HepG2 (cell line): ENCODE measurements at regions not wholly inside any gene's neighbourhood (a gene's known extent, or its start where the extent isn't known, plus 50 kb on each side); places are given as distances from the start of the nearest gene placed in this dataset.

Experiments used
- ATAC-seq: fragments of 200-7000 bp; cut with Tn5 transposase; 3 replicates; pipeline ENCODE4 v1.9.1; 2020; ENCODE audit warnings: mild to moderate bottlenecking, moderate library complexity
- BruUV-seq: library from RNA; stranded (reverse); fragments of 400-500 nt; replicated peaks from 2 replicates; lab custom pipeline; 2021; lab: Mats Ljungman, UMichigan
- CTCF ChIA-PET: fragments of 300-600 bp; formaldehyde crosslinking; extraction: SDS; loops from one replicate; lab custom pipeline; 2021; ENCODE audit warnings: low total read pairs, inconsistent platforms, low intra/inter-chr PET ratio; lab: Yijun Ruan, JAX
- POLR2A ChIA-PET: fragments of 350-600 bp; sonication (Branson Sonifier 250); formaldehyde crosslinking; loops from one replicate; lab custom pipeline; 2020; ENCODE audit warnings: antibody characterized with exemption, inconsistent platforms; lab: Yijun Ruan, JAX
- DNase-seq: peaks from one replicate; pipeline ENCODE4 v3.0.0-alpha.2; 2015; ENCODE audit warnings: low spot score
- FAIRE-seq: peaks from 3 replicates; lab custom pipeline; 2011; peaks lifted over from hg19 to GRCh38; lab: Jason Lieb, UNC
- H2AFZ ChIP-seq: one replicate; pipeline ENCODE4 v1.6.1; 2011; ENCODE audit warnings: low read length, inconsistent platforms
- H3K27ac ChIP-seq: fragments of 300-600 bp; 3 replicates; pipeline ENCODE4 v1.8.0; 2011; ENCODE audit warnings: mixed run types, mild to moderate bottlenecking, mixed read lengths, low read length, inconsistent platforms; ENCODE audit not compliant: insufficient read depth; ENCODE audit errors: extremely low read length
- H3K27me3 ChIP-seq, 2 experiments: fragments of 200-600 bp in 1 of 2; 2 replicates in 1 of 2; 3 replicates in 1 of 2; pipeline versions ENCODE4 v1.6.0 to v1.8.0; 2011; ENCODE audit warnings: low read length in 2 of 2, mild to moderate bottlenecking in 2 of 2, moderate library complexity in 2 of 2, inconsistent platforms in 1 of 2; ENCODE audit not compliant: insufficient read depth in 2 of 2, control insufficient read depth in 1 of 2
- H3K36me3 ChIP-seq, 2 experiments: fragments of 200-600 bp in 1 of 2; replicated peaks in 1 of 2; 2 replicates in 1 of 2; 3 replicates in 1 of 2; pipeline versions ENCODE4 v1.5.1 to v1.8.0; 2011; ENCODE audit warnings: low read length in 2 of 2, inconsistent platforms in 1 of 2; ENCODE audit not compliant: insufficient read depth in 2 of 2, control insufficient read depth in 1 of 2
- H3K4me1 ChIP-seq: 2 replicates; pipeline ENCODE4 v1.5.1; 2012; ENCODE audit warnings: low read length, inconsistent platforms; ENCODE audit not compliant: insufficient read depth
- H3K4me2 ChIP-seq: 2 replicates; pipeline ENCODE4 v1.6.0; 2011; ENCODE audit warnings: low read depth, low read length, inconsistent platforms
- H3K4me3 ChIP-seq, 3 experiments: fragments of 200-600 bp in 1 of 3; sonication (generic), shearing (Covaris generic) in 1 of 3; replicated peaks in 1 of 3; 2 replicates each; pipeline ENCODE4 v1.5.1; 2011 to 2016; ENCODE audit warnings: low read length in 3 of 3, inconsistent platforms in 2 of 3, low read depth in 2 of 3, mild to moderate bottlenecking in 2 of 3, control low read depth in 1 of 3, mixed read lengths in 1 of 3; ENCODE audit not compliant: insufficient read depth in 1 of 3
- H3K79me2 ChIP-seq: one replicate; pipeline ENCODE4 v1.6.1; 2011; ENCODE audit warnings: low read length, inconsistent platforms; ENCODE audit not compliant: insufficient read depth
- H3K9ac ChIP-seq: 2 replicates; pipeline ENCODE4 v1.6.0; 2011; ENCODE audit warnings: mild to moderate bottlenecking, low read depth, low read length, inconsistent platforms; ENCODE audit not compliant: insufficient read depth
- H3K9me3 ChIP-seq: 2 replicates; pipeline ENCODE4 v1.5.1; 2012; ENCODE audit warnings: mild to moderate bottlenecking, low read length
- H4K20me1 ChIP-seq: 2 replicates; pipeline ENCODE4 v1.6.0; 2011; ENCODE audit warnings: inconsistent platforms, mild to moderate bottlenecking, low read length, moderate library complexity; ENCODE audit not compliant: insufficient read depth
- CEBPB ChIP-seq: IDR thresholded peaks from 2 replicates; pipeline ENCODE4 v1.6.1; 2011; ENCODE audit warnings: low read depth, low read length, improper control_type of control experiment, borderline replicate concordance
- EZH2 ChIP-seq: conservative IDR thresholded peaks from 2 replicates; pipeline ENCODE4 v1.6.1; 2012; ENCODE audit warnings: mild to moderate bottlenecking, low read depth, low read length, moderate library complexity
- FOXA3 ChIP-seq: IDR thresholded peaks from 2 replicates; pipeline ENCODE4 v1.6.1; 2016; ENCODE audit warnings: missing genetic modification reagents, missing compliant biosample characterization
- KLF13 ChIP-seq: sonication (generic); formaldehyde crosslinking; IDR thresholded peaks from 2 replicates; pipeline ENCODE4 v1.4.0; 2020; ENCODE audit warnings: mild to moderate bottlenecking, missing genetic modification reagents
- MBNL3 ChIP-seq: fragments of 250-450 bp; sonication (Bioruptor Pico); conservative IDR thresholded peaks from 2 replicates; pipeline ENCODE4 v1.8.0; 2022; ENCODE audit warnings: mild to moderate bottlenecking, inconsistent platforms
- TFDP2 ChIP-seq: sonication (generic); formaldehyde crosslinking; IDR thresholded peaks from 2 replicates; pipeline ENCODE4 v1.4.0; 2020; ENCODE audit warnings: missing genetic modification reagents
- ZNF737 ChIP-seq: sonication (generic); formaldehyde crosslinking; IDR thresholded peaks from 2 replicates; pipeline ENCODE4 v1.5.0; 2020; ENCODE audit warnings: missing genetic modification reagents, mild to moderate bottlenecking, borderline replicate concordance
- WGBS: methylation state at CpG from one replicate; pipeline ENCODE4 v1.1.6; 2017; ENCODE audit warnings: low lambda C conversion rate; 5-methylcytosine and 5-hydroxymethylcytosine counted together
- in situ Hi-C: cut with HindIII; loops from 2 replicates; pipeline ENCODE4 v1.10.0; 2017; ENCODE audit warnings: low pct_unique_long_range_greater_than_20kb; ENCODE audit not compliant: extremely low pct_ligation_motif_present
- intact Hi-C: fragments of 100-400 bp; cut with micrococcal nuclease; formaldehyde crosslinking; loops from one replicate; pipeline ENCODE4 v1.10.0; 2022; ENCODE audit not compliant: unreplicated experiment
- TF ChIP-seq, protein P1 (sequence below): sonication (generic); formaldehyde crosslinking; IDR thresholded peaks from 2 replicates; pipeline ENCODE4 v1.9.0; 2022; ENCODE audit warnings: missing genetic modification reagents, mild to moderate bottlenecking, borderline replicate concordance

- TF ChIP-seq ZNF737 (CRISPR knock-in tag) (no peak), TFDP2 (CRISPR knock-in tag) (no peak), KLF13 (CRISPR knock-in tag) (no peak), MBNL3 (CRISPR knock-in tag) (no peak)
- TF ChIP-seq, protein P1, sequence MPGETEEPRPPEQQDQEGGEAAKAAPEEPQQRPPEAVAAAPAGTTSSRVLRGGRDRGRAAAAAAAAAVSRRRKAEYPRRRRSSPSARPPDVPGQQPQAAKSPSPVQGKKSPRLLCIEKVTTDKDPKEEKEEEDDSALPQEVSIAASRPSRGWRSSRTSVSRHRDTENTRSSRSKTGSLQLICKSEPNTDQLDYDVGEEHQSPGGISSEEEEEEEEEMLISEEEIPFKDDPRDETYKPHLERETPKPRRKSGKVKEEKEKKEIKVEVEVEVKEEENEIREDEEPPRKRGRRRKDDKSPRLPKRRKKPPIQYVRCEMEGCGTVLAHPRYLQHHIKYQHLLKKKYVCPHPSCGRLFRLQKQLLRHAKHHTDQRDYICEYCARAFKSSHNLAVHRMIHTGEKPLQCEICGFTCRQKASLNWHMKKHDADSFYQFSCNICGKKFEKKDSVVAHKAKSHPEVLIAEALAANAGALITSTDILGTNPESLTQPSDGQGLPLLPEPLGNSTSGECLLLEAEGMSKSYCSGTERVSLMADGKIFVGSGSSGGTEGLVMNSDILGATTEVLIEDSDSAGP (CRISPR knock-in tag), result no peak
Observed at GRCh38 chr13:85417807-85418206, 381.4 kb downstream of the SLITRK6 start (continued).

DNA sequence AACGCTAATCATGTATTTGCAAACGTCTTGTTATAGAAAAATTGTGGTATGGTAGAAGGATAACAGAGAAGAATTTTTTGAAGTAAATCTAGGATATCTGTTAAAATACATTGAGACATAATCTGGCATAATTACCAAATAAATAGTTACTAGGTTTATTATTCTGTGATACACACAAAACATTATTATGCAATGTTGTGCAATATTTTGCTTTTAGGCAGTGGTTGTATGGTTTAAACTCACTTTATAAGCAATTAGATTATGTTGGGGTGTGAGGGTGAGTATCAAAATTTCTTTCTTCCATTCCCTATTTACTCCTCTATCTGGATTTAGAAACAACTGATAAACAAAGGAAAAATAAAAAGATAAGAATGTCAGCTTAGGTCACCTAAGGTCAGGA is 385.6 kb downstream of the SLITRK6 start:
- intact Hi-C loops (no loop called here), in situ Hi-C loops (no loop called here)
- Histone ChIP-seq H3K4me3 (no peak overlapping the region), H3K36me3 (no peaks in the 10 kb centered on the region), H3K4me1 (no peaks in the 10 kb centered on the region), H3K27me3 (no peaks in the 10 kb centered on the region), H3K9me3 (no peaks in the 10 kb centered on the region), H4K20me1 (no peaks in the 10 kb centered on the region), H3K4me2 (no peak overlapping the region), H2AFZ (no peak overlapping the region), H3K79me2 (no peaks in the 10 kb centered on the region), H3K27ac (no peak overlapping the region), H3K9ac (no peak overlapping the region)
- BruUV-seq, result no TSS peak
- CTCF ChIA-PET, result no interaction called here
- DNase-seq (no peak), FAIRE-seq (no peak), ATAC-seq (no peak)
- POLR2A ChIA-PET, result no interaction called here
- WGBS, result 19% methylated on average over 2 of the region's 2 CpGs
- TF ChIP-seq CEBPB, result peak; percentile 51; the same call in 1 of the 2 replicates
- no peak for TF ChIP-seq EZH2
- TF ChIP-seq FOXA3 (CRISPR knock-in tag), result no peak
